Femur (tissue), 1 donor: ENCODE measurements at regions not wholly inside any gene's neighbourhood (a gene's known extent, or its start where the extent isn't known, plus 50 kb on each side); places are given as distances from the start of the nearest gene placed in this dataset.

Experiments
- DNase-seq: peaks from one replicate; pipeline ENCODE4 v3.0.0-alpha.2; 2017

- DNase-seq: no peak
Measured at GRCh38 chr6:22030730-22031619, 265.9 kb downstream of the PRL start.

- DNase-seq: no peak
Measured at GRCh38 chr6:22035690-22036089, 261.1 kb downstream of the PRL start.

DNA sequence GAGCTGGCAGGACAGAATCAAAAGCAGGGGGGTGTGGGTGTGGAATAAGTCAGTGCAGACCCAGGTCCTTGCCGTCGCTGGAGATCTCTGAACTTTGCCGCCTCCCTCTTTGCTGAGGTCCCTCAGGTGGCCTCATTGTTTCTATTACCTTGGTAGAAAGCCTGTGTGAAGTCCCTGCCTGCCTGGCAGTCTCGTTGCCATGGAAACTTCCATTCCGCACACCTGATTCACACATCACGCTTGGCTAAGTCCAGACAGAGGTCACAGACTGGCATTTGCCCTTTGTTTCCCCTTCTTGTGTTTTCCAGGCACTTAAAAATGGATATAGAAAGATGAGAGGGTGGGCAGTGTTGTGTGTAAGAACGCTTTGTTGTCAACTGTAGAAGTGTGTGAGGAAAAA, 260.6 kb downstream of the PRL start:
- DNase-seq: peak; percentile 27

DNA sequence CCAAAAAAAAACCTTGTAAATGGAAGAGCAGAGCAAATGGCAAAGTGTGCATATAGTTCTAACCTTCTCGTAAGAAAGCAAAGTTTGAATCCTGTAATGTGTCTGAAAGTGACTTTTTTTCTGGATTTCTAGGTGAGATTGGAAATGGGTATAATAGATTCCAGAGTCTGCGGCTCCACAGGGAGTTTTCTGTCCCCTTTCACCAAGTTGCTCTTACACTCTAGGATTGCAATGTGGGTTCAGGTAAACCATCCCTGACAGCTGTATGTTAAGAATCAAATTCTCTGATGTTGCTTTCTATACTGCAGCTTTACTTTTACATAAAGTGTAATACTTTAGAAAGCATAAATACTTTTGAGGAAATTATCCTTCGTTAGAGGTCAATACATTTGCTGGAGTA, 260.1 kb downstream of the PRL start:
- no peak for DNase-seq

DNA sequence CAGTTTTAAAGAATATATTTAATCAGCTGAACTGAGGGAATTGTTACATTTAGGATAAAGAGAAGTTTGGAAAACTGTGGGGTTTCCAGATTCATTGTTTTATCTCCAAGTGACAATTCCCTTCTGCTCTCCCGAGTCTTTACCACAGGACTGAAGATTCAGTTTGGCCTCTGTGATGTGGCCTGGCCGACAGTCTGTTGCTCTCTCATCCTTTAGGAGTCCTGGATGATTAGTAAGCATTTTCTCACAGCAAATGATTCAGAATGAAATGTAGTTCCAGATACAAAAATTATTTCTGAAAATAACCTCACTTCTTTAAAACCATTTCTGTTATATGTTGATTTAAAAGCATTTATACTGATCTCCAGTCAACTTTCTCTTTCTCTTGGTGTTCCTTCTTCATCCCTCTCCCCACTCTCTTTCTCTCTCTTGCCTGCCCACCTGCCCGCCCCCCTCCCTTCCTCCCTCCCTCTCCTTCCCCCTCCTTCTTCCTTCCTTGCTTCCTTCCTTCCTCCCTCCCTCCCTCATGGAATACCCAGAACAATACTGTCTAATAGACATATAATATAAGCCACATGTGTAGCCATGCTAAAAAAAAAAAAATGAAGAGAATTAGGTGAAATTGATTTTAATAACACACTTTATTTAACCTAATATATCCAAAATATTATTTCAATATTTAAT, 254.9 kb downstream of the PRL start:
- DNase-seq: peak; percentile 34

DNA sequence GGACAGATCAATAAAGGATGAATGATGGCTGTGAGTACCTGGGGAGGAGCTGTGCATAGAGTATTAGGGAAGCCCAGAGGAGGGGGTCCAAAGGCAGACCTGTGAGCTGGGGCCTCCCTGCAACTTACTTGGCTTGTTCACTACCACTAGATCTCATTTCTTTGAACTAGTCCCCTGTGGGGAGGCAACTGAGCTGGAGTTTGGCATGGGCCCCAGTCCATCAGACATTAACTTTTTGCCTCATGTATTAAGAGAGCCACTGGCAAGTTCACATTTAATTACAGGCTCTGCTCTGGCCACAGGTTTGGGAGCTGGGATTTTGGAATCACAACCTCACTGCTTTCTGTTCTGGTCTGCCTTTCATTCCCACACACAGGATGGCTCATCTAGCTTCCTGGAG, 254.1 kb downstream of the PRL start:
- DNase-seq: peak; percentile 57

GRCh38 chr6:22043284-22043962, 253.4 kb downstream of the PRL start:
- DNase-seq: no peak

DNA sequence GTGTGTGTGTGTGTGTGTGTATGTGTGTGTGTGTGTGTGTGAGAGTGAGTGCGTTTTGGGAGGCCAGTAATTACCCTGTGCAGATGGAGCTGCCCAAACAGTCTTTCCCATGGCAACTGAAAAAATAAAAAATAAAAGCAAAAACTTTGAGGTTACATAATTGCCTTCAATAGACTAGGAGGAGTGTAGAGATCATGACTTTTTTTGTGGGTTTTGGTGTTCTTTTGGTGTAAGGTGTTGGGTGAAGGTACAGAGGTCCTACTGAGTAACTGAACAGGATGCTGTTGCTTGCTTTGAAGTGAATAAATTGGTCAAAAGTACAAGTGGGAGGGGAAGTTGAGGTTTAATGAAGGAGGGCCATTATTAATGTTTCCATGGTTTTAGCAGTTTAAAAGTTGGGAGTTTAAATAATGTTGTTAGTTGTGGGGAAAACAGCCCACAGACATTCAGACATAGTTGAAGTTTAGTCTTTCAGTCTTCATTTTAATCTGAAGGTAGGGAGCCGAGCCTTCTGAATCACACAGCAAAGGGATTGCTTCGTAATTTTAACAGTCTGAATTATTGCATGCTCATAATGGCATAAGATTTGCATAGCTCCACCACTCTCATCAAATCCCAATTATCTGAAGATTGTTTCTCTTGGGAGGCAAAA, 251.4 kb downstream of the PRL start:
- DNase-seq: no peak

GRCh38 chr6:22049002-22049401, 247.8 kb downstream of the PRL start:
- DNase-seq: no peak

- no peak for DNase-seq
Measured at GRCh38 chr6:22053391-22053997, 243.3 kb downstream of the PRL start.

DNA sequence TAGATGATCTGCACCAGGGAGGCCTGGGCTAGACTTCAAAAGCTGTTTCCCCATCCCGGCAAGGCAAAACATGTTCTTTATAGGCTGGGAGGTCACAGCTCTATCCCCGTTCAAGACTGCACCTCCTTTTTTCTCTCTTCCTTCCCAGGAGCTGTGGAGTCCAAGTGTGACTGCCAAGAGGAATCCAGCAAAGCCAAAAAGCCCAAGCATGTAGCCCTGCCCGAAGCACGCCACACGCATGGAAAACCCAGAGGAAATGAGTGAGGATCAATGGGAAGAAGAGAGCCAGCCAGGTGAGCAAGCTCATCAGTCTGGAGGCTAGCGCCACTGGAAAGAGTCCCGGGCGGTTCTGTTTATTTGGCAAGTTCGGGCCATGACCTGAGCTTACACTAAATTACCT, 240.4 kb downstream of the PRL start:
- peak; percentile 46 for DNase-seq

DNA sequence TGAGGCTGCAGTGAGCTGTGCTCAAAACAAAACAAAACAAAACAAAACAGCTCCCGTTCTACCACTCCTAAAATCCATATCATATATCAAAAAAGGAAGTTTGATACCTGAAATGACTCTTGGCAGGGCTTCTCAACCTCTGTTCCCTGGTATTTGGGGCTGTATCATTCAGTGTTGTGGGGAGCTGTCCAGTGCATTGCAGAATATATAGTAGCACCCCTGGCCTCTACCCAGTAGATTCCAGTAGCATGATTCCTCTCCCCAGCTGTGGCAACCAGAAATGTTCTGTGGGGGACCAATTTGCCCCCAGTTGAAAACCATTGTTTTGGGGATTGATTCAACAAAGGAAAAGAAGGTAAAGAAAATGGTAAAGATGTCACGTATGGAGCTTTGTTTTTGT, 238.9 kb downstream of the PRL start:
- DNase-seq: no peak

DNA sequence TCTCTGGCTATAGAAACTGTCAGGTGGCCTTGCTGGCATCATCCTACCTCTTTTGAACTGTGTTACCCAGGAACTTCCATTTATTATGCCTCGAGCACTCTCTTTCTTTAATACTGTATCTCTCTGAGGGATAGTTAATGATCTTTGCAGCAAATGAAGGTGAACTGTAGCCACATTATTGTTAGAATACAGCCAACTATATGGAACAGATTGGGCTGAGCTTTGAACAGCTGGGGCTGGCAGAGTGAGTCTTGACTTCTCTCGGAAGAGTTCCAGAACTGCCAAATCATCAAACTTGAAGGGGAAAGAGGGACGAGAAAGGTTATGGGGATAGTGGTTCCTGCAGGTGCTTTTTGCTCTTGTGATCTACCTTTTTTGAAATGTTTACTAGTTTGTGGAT, 237.7 kb downstream of the PRL start:
- no peak for DNase-seq

DNA sequence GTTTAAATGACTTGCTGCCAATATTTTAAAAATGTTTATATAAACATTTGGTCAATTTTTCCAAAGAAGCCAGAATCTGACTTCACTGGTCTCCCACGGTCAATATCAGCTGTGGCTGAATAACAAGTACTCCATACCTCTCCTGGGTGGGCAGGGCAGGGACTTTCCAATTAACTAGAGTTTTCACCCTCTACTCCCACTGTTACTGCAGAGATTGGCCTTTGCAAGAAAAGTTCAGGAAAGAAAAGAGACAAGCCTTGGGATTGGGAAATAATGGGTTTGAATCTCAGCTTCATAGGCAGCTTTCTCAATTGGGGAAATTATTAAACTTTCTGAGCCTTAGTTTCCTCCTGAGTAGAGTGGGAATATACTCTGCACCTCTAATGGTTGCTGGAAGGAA, 236.9 kb downstream of the PRL start:
- no peak for DNase-seq

DNA sequence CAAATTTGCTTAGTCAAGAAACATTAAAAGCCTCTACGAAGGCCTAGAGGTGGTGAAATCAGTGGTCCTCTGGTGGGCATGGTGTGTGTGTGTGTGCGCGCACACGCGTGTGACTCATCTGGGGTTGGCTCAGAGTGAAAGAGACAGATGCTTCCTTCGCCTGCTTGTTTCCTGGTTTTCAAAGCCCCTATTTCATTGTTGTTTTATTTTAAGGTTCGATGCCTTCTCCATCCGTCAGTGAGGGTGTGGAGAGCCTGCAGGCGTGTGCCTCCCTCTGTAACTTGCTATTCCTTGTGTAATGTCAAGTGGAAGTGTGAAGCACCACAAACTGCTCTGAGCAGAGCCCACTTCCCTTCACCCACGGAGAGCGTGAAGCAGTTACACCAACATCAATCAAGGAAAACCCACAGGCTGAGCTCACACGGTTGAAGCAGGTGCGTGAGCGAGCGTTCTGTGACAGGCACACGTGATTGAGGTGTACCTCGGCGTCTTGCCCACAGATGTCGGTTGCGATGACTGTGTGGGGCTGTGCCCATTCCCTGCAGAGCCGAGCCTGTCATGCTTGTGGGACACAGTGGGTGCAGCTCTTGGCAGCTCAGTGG, 233.9 kb downstream of the PRL start:
- DNase-seq: no peak

DNA sequence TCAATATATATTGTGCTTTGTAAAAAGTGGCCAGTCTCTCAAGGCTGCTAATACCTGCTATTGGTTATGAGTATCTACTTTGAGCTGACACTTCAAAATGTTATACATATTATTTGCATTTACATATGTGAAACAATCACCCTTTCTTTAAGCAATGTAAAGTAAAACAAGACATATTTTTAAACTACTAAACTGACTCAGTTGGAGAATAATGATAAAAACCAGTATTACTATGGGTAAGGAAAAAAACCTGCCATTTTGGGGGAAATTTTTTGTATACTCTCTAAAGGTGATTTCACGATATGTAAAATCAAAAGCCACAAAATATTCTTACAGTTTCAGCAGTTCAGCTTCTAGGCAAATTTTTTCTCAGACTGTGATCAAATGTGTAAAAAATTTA, 232.3 kb downstream of the PRL start:
- no peak for DNase-seq

DNA sequence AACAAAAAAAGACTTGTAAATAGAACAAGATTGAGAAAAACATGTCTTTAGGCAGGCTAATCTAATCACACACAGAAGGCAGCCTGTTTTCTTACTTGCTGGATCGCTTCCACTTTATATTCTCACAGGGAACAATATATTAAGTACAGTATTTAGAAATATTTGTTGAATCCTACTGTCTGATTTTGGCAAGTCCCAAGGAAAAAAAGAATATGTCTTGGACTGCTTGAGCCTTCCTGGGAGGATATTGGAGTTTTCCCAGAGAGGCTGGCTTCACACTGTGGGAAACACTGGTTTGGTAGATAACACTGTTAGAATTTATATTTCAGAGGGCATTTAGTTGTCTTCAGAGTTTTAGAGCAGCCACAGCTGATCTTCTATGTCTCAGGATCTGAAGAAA, 229.7 kb downstream of the PRL start:
- DNase-seq: peak; percentile 64

GRCh38 chr6:22067671-22068070, 229.2 kb downstream of the PRL start:
- DNase-seq: no peak

DNA sequence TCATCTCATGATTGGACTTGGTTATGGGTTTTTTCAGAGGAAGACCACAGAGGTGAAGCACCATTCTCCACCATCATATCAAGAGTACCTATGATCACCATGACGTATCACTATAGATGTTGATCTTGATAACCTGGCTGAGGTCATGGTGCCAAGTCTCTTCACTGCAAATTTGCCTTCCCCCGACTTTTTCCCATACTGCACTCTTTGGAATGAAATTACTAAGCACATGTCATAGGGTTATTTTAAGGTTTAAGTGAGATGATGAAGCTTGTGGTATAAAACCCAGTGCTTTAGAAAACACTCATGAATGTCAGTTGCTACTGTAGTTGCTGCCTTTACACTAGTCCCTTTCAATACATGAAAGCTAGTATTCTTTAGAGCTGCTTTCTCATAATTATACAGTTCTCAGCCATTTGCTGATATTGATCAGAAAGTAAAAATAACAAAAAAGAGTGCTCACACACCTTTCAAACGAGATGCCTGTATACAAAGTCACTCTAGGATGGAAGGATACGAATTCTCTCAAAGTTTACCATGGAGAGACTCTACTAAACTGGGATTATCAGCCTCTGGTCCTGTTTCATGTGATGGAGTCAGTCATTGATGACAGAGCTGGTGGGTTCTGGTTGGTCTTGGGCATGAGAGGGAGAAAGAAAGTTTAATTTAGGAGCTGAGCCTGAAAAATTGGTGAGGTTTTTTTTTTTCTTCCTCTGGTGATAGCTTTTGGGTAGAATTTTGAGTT, 228.1 kb downstream of the PRL start:
- no peak for DNase-seq

- no peak for DNase-seq
Measured at GRCh38 chr6:22069306-22069800, 227.5 kb downstream of the PRL start.

- DNase-seq: peak; percentile 83
Measured at GRCh38 chr6:22071270-22072041, 225.4 kb downstream of the PRL start.
